ENCODE measurements at regions not wholly inside any gene's neighbourhood (a gene's known extent, or its start where the extent isn't known, plus 50 kb on each side); places are given as distances from the start of the nearest gene placed in this dataset.

GRCh38 chr20:52251136-52251700 lies 59.6 kb upstream of the ZFP64 start (continued):
- no peak for TF ChIP-seq YY1 (IDR thresholded peaks at IDR 0.05; ENCODE audit: extremely low read depth, insufficient replicate concordance, low read depth, low read length)

- Histone ChIP-seq H3K79me2 (ENCODE audit: insufficient read depth, low read length) (no peaks in the 10 kb centered on the region), H3K9ac (ENCODE audit: low read length) (no peak overlapping the region), H3K27ac (ENCODE audit: low read depth, low read length) (no peak overlapping the region), H3K36me3 (ENCODE audit: control insufficient read depth in 1 of 2, insufficient read depth in 2 of 2, low read length in 2 of 2) (no peaks in the 10 kb centered on the region), H3K9me3 (ENCODE audit: control insufficient read depth in 1 of 2, insufficient read depth in 1 of 2, low read depth in 1 of 2, low read length in 2 of 2) (no peaks in the 10 kb centered on the region), H2AFZ (ENCODE audit: low read depth, low read length, poor library complexity, severe bottlenecking) (no peak overlapping the region), H3K4me2 (ENCODE audit: low read length) (no peak overlapping the region), H3K9me2 (ENCODE audit: insufficient read depth) (no peaks in the 10 kb centered on the region), H3K4me3 (replicated peaks in 1 of 2; ENCODE audit: low read depth in 1 of 2, low read length in 2 of 2) (no peak overlapping the region), H3K4me1 (ENCODE audit: control insufficient read depth in 1 of 2, insufficient read depth in 2 of 2, low read length in 2 of 2) (no peaks in the 10 kb centered on the region), H3K27me3 (ENCODE audit: insufficient read depth, low read length) (no peaks in the 10 kb centered on the region), H4K20me1 (ENCODE audit: insufficient read depth) (no peaks in the 10 kb centered on the region)
- no peak for TF ChIP-seq SRF (IDR thresholded peaks at IDR 0.05; ENCODE audit: low read depth)
- TF ChIP-seq RAD21 (IDR thresholded peaks at IDR 0.05; ENCODE audit: low read depth) = no peak
- no peak for TF ChIP-seq POLR2A (IDR thresholded peaks at IDR 0.05; ENCODE audit: borderline replicate concordance, extremely low read depth, insufficient read depth, insufficient read length)
- TF ChIP-seq MAX (IDR thresholded peaks at IDR 0.05) = no peak
- TF ChIP-seq ATF3 (IDR thresholded peaks at IDR 0.05) = no peak
- no peak for TF ChIP-seq ELF1 (IDR thresholded peaks at IDR 0.05; ENCODE audit: borderline replicate concordance, low read depth)
- TF ChIP-seq EZH2phosphoT487 (IDR thresholded peaks at IDR 0.05; ENCODE audit: borderline replicate concordance) = no peak
- TF ChIP-seq SP1 (IDR thresholded peaks at IDR 0.05; ENCODE audit: low read depth) = no peak
- no peak for TF ChIP-seq ZFX (IDR thresholded peaks at IDR 0.05)
- TF ChIP-seq REST (IDR thresholded peaks at IDR 0.05; ENCODE audit: low read depth) = no peak
- TF ChIP-seq CBX3 (IDR thresholded peaks at IDR 0.05; ENCODE audit: low read depth) = no peak
- RAD21 ChIA-PET (ENCODE audit: low non-redundant PET in 1 of 2, low total read pairs in 2 of 2, uncharacterized antibody in 2 of 2, unreplicated experiment in 2 of 2) = no interaction called here
- DNase-seq (ENCODE audit: low read depth, low spot score) (no peak), ATAC-seq (no peak)
- BruUV-seq (replicated peaks) = no TSS peak
- intact Hi-C loops (cut with micrococcal nuclease) = no loop called here
- CTCF ChIA-PET = no interaction called here
- POLR2A ChIA-PET = no interaction called here
Observed at GRCh38 chr20:52247548-52247947, 56.0 kb upstream of the ZFP64 start.

Measured in HCT116 (cell line).